PC-9 (cell line): ENCODE measurements at regions not wholly inside any gene's neighbourhood (a gene's known extent, or its start where the extent isn't known, plus 50 kb on each side); places are given as distances from the start of the nearest gene placed in this dataset.

Experiments used
- BruUV-seq: library from RNA; stranded (reverse); fragments of 400-500 nt; replicated peaks from 2 replicates; lab custom pipeline; 2021; lab: Mats Ljungman, UMichigan
- CTCF ChIA-PET: fragments of 300-600 bp; sonication (Branson Sonifier 250); formaldehyde crosslinking; loops from one replicate; lab custom pipeline; 2022; ENCODE audit warnings: antibody characterized with exemption; lab: Charles Lee
- POLR2A ChIA-PET: fragments of 300-600 bp; sonication (Branson Sonifier 250); formaldehyde crosslinking; loops from one replicate; lab custom pipeline; 2022; ENCODE audit warnings: antibody characterized with exemption; ENCODE audit not compliant: unreplicated experiment; lab: Charles Lee
- DNase-seq, 2 experiments: peaks; one replicate each; pipeline versions ENCODE4 v3.0.0 to v3.0.0-alpha.2; 2015 to 2022; ENCODE audit warnings: mixed read lengths in 1 of 2
- H2AFZ ChIP-seq: fragments of 200-600 bp; sonication (generic); 2 replicates; pipeline ENCODE4 v1.8.1; 2017; ENCODE audit warnings: antibody characterized with exemption
- H3F3A ChIP-seq: fragments of 200-600 bp; sonication (generic); 2 replicates; pipeline ENCODE4 v1.8.1; 2017; ENCODE audit warnings: antibody characterized with exemption, mild to moderate bottlenecking, low read depth; ENCODE audit not compliant: insufficient read depth
- H3K27ac ChIP-seq: fragments of 200-600 bp; sonication (generic); 2 replicates; pipeline ENCODE4 v1.6.1; 2016; ENCODE audit warnings: mixed run types
- H3K27me3 ChIP-seq: fragments of 200-600 bp; sonication (generic); 2 replicates; pipeline ENCODE4 v1.6.1; 2016; ENCODE audit warnings: low read depth, mixed run types; ENCODE audit not compliant: insufficient read depth
- H3K36me3 ChIP-seq: fragments of 200-600 bp; sonication (generic); 2 replicates; pipeline ENCODE4 v1.6.1; 2016; ENCODE audit warnings: low read depth, mixed run types
- H3K4me1 ChIP-seq: fragments of 200-600 bp; sonication (generic); replicated peaks from 2 replicates; pipeline ENCODE4 v1.6.1; 2016; ENCODE audit warnings: mixed run types; ENCODE audit not compliant: insufficient read depth
- H3K4me2 ChIP-seq: fragments of 200-600 bp; sonication (generic); 2 replicates; pipeline ENCODE4 v1.6.1; 2017; ENCODE audit warnings: mixed run types
- H3K4me3 ChIP-seq: fragments of 200-600 bp; sonication (generic); 2 replicates; pipeline ENCODE4 v1.6.1; 2016; ENCODE audit warnings: mixed run types
- H3K79me2 ChIP-seq: fragments of 200-600 bp; sonication (generic); 2 replicates; pipeline ENCODE4 v1.6.1; 2017; ENCODE audit warnings: low read depth, mixed run types
- H3K9me2 ChIP-seq: fragments of 200-600 bp; sonication (generic); 2 replicates; pipeline ENCODE4 v1.8.1; 2017; ENCODE audit warnings: mild to moderate bottlenecking; ENCODE audit not compliant: insufficient read depth
- H3K9me3 ChIP-seq: fragments of 200-600 bp; sonication (generic); 2 replicates; pipeline ENCODE4 v1.8.1; 2016; ENCODE audit warnings: low read depth; ENCODE audit not compliant: insufficient read depth
- H4K20me1 ChIP-seq: fragments of 200-600 bp; sonication (generic); 2 replicates; pipeline ENCODE4 v1.8.1; 2017; ENCODE audit not compliant: insufficient read depth
- EZH2 ChIP-seq: fragments of 200-600 bp; sonication (generic); IDR thresholded peaks from 2 replicates; pipeline ENCODE4 v1.8.0; 2017; ENCODE audit warnings: antibody characterized with exemption, low read depth
- intact Hi-C: fragments of 100-400 bp; cut with micrococcal nuclease; formaldehyde crosslinking; loops from one replicate; pipeline ENCODE4 v1.10.0; 2022; ENCODE audit not compliant: unreplicated experiment
- TF ChIP-seq, protein P1 (sequence below): fragments of 200-600 bp; sonication (generic); conservative IDR thresholded peaks from 2 replicates; pipeline ENCODE4 v1.6.1; 2017; ENCODE audit warnings: mixed run types, antibody characterized with exemption, mild to moderate bottlenecking, moderate library complexity

DNA sequence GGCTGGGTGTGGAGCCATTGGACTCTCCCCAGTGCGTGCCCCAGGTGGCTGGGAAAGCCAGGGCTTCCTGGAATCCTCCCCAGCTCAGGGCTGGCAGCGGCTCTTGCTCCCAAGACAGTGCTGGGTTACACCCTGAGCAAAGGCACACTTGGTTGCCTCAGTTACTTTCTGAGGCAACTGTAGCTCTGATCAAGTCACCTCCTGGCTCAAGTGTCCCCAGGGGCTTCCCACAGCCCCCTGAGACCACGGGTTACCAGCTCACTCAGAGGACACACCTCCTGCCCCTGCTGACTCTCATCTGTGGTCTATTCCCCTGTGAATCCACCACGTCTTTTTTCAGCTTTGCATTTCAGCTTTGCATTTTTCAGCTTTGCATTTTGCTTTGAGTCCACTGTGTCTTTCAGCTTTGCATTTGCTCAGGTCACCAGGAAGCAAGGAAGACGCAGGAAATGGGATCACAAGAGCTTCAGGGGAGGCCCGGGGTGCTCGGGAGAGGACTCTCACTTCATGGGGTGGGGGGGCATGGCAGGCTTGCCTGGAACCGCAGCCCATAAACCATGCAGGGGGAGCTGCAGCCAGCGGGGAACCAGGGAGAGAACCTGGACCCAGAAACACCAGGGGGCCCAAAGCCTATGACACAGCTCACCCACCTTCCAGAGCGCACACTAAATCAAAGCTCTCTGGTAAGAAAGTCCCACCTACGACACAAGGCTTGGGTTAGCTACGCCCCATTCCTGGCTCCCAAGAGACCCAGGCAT, 138.0 kb upstream of the ASB18 start:
- POLR2A ChIA-PET: no interaction called here
- no peaks in the 10 kb centered on the region for H3K79me2 ChIP-seq
- H2AFZ ChIP-seq: no peak overlapping the region
- intact Hi-C loops: no loop called here
- peaks cover 98% of the 10 kb centered on the region for H3K27me3 ChIP-seq
- no peaks in the 10 kb centered on the region for H3K4me1 ChIP-seq
- H3K4me3 ChIP-seq: no peak overlapping the region
- no peaks in the 10 kb centered on the region for H3K9me3 ChIP-seq
- no peak for DNase-seq
- no TSS peak for BruUV-seq
- TF ChIP-seq, protein P1, sequence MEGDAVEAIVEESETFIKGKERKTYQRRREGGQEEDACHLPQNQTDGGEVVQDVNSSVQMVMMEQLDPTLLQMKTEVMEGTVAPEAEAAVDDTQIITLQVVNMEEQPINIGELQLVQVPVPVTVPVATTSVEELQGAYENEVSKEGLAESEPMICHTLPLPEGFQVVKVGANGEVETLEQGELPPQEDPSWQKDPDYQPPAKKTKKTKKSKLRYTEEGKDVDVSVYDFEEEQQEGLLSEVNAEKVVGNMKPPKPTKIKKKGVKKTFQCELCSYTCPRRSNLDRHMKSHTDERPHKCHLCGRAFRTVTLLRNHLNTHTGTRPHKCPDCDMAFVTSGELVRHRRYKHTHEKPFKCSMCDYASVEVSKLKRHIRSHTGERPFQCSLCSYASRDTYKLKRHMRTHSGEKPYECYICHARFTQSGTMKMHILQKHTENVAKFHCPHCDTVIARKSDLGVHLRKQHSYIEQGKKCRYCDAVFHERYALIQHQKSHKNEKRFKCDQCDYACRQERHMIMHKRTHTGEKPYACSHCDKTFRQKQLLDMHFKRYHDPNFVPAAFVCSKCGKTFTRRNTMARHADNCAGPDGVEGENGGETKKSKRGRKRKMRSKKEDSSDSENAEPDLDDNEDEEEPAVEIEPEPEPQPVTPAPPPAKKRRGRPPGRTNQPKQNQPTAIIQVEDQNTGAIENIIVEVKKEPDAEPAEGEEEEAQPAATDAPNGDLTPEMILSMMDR: no peak
- no peak for TF ChIP-seq EZH2
- no peaks in the 10 kb centered on the region for H3K9me2 ChIP-seq
- CTCF ChIA-PET: interaction anchor here (0.6 kb wide), 1 partner anchor 1607 kb away, joined by 4 read pairs; no protein-coding TSS in a partner anchor
- H3K36me3 ChIP-seq: no peaks in the 10 kb centered on the region
- no peak overlapping the region for H3K4me2 ChIP-seq
- no peak overlapping the region for H3K27ac ChIP-seq
- no peaks in the 10 kb centered on the region for H4K20me1 ChIP-seq
- no peaks in the 10 kb centered on the region for H3F3A ChIP-seq

DNA sequence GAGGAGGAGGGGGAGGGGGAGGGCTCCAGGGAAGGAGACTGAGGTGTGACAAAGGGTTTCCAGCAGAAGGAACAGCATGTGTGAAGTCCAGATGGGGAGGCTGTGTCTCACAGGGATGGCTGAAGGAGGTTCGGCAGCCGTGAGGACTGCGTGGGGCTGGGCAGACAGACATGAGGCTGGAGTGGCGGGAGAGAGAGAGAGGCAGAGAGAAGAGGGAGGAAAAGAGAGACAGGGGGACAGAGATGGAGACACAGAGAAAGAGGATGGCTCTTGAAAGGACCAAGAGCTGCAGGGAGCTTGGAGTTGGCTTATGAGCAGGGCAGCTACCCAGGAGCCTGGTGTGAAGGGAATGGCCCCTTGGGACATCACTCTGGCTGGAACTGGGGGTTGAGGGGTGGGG, 138.9 kb upstream of the ASB18 start:
- BruUV-seq: no TSS peak
- Histone ChIP-seq H3F3A (no peaks in the 10 kb centered on the region), H4K20me1 (no peaks in the 10 kb centered on the region), H3K9me2 (no peaks in the 10 kb centered on the region), H2AFZ (no peak overlapping the region), H3K27ac (no peak overlapping the region), H3K27me3 (peaks cover 98% of the 10 kb centered on the region), H3K9me3 (no peaks in the 10 kb centered on the region), H3K4me1 (no peaks in the 10 kb centered on the region), H3K4me2 (no peak overlapping the region), H3K79me2 (no peaks in the 10 kb centered on the region), H3K4me3 (no peak overlapping the region), H3K36me3 (no peaks in the 10 kb centered on the region)
- POLR2A ChIA-PET: no interaction called here
- CTCF ChIA-PET: interaction anchor here (0.6 kb wide), 1 partner anchor 1606 kb away, joined by 4 read pairs; no protein-coding TSS in a partner anchor
- intact Hi-C loops: no loop called here
- no peak for DNase-seq
- TF ChIP-seq EZH2: no peak
- TF ChIP-seq, protein P1: no peak

DNA sequence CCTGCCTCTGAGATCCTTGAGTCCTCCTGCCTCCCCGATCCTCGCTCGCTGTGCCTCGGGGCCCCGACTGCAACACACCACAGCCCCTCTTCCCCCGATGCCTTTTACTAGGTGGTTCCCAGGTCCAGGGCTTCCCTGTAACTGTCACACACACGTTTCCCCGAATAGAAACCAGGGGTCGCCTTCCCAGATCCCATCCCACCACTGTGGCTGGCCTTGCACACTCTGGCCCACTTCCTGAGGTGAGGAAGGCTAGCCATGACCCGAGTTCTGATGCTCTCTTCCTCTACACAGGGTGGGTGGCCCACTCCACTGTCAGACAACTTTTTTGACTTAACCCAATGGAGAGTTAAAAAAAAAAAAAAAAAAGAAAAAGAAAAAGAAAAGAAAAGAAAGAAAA, 139.6 kb upstream of the ASB18 start:
- ChIA-PET POLR2A (no interaction called here), CTCF (no interaction called here)
- Histone ChIP-seq H3K27me3 (peaks cover 96% of the 10 kb centered on the region), H3K27ac (no peak overlapping the region), H4K20me1 (no peaks in the 10 kb centered on the region), H3K9me2 (no peaks in the 10 kb centered on the region), H2AFZ (no peak overlapping the region), H3K4me1 (no peaks in the 10 kb centered on the region), H3K79me2 (no peaks in the 10 kb centered on the region), H3K4me2 (no peak overlapping the region), H3F3A (no peaks in the 10 kb centered on the region), H3K9me3 (no peaks in the 10 kb centered on the region), H3K36me3 (no peaks in the 10 kb centered on the region), H3K4me3 (no peak overlapping the region)
- no TSS peak for BruUV-seq
- DNase-seq: no peak
- intact Hi-C loops: no loop called here
- TF ChIP-seq, protein P1: no peak
- TF ChIP-seq EZH2: no peak
